Lung (tissue), 11 donors: ENCODE measurements at regions not wholly inside any gene's neighbourhood (a gene's known extent, or its start where the extent isn't known, plus 50 kb on each side); places are given as distances from the start of the nearest gene placed in this dataset.

Source experiments
- ATAC-seq: fragments of 200-7000 bp; cut with Tn5 transposase; one replicate; pipeline ENCODE4 v1.9.1; 2020; ENCODE audit warnings: moderate number of reproducible peaks; ENCODE audit not compliant: insufficient read depth, low FRiP score
- DNase-seq, 3 donors: peaks; one replicate each; pipeline ENCODE4 v3.0.0-alpha.2; 2013 to 2017
- H3K27ac ChIP-seq, 2 donors: one replicate each; pipeline ENCODE4 v1.5.1; 2013; ENCODE audit warnings: mild to moderate bottlenecking in 2 of 2, moderate library complexity in 2 of 2, control low read depth in 1 of 2, inconsistent platforms in 1 of 2, low read depth in 1 of 2, low read length in 1 of 2
- H3K27me3 ChIP-seq, 3 donors: one replicate each; pipeline ENCODE4 v1.5.1; 2013; ENCODE audit warnings: low read length in 2 of 3; ENCODE audit not compliant: control insufficient read depth in 3 of 3, insufficient read depth in 3 of 3
- H3K36me3 ChIP-seq, 4 donors: one replicate each; pipeline ENCODE4 v1.5.1; 2013; ENCODE audit warnings: low read length in 4 of 4, mild to moderate bottlenecking in 1 of 4, moderate library complexity in 1 of 4; ENCODE audit not compliant: control insufficient read depth in 4 of 4, insufficient read depth in 4 of 4
- H3K4me1 ChIP-seq, 5 donors: one replicate each; pipeline ENCODE4 v1.5.1; 2013; ENCODE audit warnings: low read length in 5 of 5, mild to moderate bottlenecking in 2 of 5, moderate library complexity in 1 of 5; ENCODE audit not compliant: control insufficient read depth in 5 of 5, insufficient read depth in 5 of 5
- H3K4me3 ChIP-seq: one replicate; pipeline ENCODE4 v1.5.1; 2013; ENCODE audit warnings: mild to moderate bottlenecking, control low read depth, moderate library complexity
- H3K9ac ChIP-seq, 2 donors: one replicate each; pipeline ENCODE4 v1.5.1; 2013; ENCODE audit warnings: low read length in 2 of 2, control low read depth in 1 of 2; ENCODE audit not compliant: insufficient read depth in 1 of 2
- H3K9me3 ChIP-seq, 4 donors: one replicate each; pipeline ENCODE4 v1.5.1; 2013; ENCODE audit warnings: low read length in 3 of 4, mild to moderate bottlenecking in 1 of 4, moderate library complexity in 1 of 4; ENCODE audit not compliant: control insufficient read depth in 4 of 4, insufficient read depth in 3 of 4
- CTCF ChIP-seq: IDR thresholded peaks from 2 replicates; pipeline ENCODE4 v1.5.1; 2012; ENCODE audit warnings: mild to moderate bottlenecking; ENCODE audit errors: control extremely low read depth, extremely low read depth
- WGBS, 2 donors: extraction: QIAGEN DNeasy Blood & Tissue Kit; methylation state at CpG; one replicate each; pipeline ENCODE4 v1.1.7; 2013; 5-methylcytosine and 5-hydroxymethylcytosine counted together
- donor health status: control.
- donor health status: control.
- donor health status: Bipolar disorder and iron deficiency.
- donor health status: healthy.
- donor health status: DM: yes; HTN: yes; CAD: no.

GRCh38 chr2:176412136-176412535 is 142.9 kb downstream of the MTX2 start:
- Histone ChIP-seq H3K4me1 (peaks cover 0 to 1% (median 0%) of the 10 kb centered on the region in 5 donors), H3K36me3 (no peaks in the 10 kb centered on the region), H3K4me3 (no peak overlapping the region), H3K9me3 (no peaks in the 10 kb centered on the region), H3K27me3 (no peaks in the 10 kb centered on the region), H3K27ac (no peak overlapping the region), H3K9ac (no peak overlapping the region)
- no peak for TF ChIP-seq CTCF
- ATAC-seq: no peak
- no peak for DNase-seq

DNA sequence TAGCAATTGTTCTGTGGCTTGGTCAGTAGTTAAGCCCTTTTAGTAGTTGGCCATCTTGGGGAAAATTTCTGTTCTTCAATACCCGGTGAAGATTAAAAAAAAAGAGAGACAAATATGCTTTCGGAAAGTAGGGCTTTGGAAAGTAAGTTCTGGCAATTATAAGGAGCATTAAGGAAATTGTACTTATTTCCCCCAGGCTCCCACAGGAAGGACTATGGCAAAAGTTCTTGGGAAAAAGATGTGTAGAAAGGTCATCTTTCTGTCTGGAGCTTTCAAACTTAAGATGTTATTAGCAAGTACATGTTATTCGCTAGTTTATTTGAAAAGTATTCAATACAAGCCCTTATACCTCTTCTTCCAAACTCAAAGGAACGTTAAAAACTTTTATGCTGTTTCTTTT is 144.5 kb downstream of the MTX2 start:
- H3K9ac ChIP-seq: no peak overlapping the region
- 84 to 90% methylated on average over 4 of the region's 4 CpGs for WGBS, 2 donors
- H3K4me1 ChIP-seq: peaks cover 0 to 1% (median 0%) of the 10 kb centered on the region in 5 donors
- H3K27ac ChIP-seq: no peak overlapping the region
- no peak for ATAC-seq
- H3K27me3 ChIP-seq: no peaks in the 10 kb centered on the region
- H3K36me3 ChIP-seq: no peaks in the 10 kb centered on the region
- H3K9me3 ChIP-seq: no peaks in the 10 kb centered on the region
- DNase-seq: no peak
- no peak overlapping the region for H3K4me3 ChIP-seq
- no peak for TF ChIP-seq CTCF

DNA sequence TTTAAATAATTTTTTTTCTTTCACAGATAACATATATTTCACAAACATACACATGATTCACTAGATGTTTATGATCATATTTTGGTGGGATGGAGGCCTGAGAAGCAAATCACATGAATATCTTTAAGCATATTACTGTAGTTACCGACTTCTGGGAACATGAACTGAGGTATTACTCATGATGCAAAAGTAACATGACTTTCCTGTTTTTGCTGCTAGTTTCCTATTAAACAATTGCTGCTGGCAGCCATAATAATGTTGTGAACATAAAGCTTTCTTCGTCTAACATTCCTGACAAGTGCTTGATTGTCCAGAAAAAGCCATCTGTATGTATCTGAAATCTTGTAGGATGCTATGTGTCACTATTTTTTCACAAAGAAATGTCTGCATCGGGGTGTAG is 145.4 kb downstream of the MTX2 start:
- Histone ChIP-seq H3K27ac (no peak overlapping the region), H3K27me3 (no peaks in the 10 kb centered on the region), H3K4me3 (no peak overlapping the region), H3K9me3 (no peaks in the 10 kb centered on the region), H3K4me1 (peaks cover 0 to 1% (median 0%) of the 10 kb centered on the region in 5 donors), H3K9ac (no peak overlapping the region), H3K36me3 (no peaks in the 10 kb centered on the region)
- ATAC-seq: no peak
- no peak for TF ChIP-seq CTCF
- DNase-seq: no peak
- 67 to 85% methylated on average over 3 of the region's 3 CpGs for WGBS, 2 donors

DNA sequence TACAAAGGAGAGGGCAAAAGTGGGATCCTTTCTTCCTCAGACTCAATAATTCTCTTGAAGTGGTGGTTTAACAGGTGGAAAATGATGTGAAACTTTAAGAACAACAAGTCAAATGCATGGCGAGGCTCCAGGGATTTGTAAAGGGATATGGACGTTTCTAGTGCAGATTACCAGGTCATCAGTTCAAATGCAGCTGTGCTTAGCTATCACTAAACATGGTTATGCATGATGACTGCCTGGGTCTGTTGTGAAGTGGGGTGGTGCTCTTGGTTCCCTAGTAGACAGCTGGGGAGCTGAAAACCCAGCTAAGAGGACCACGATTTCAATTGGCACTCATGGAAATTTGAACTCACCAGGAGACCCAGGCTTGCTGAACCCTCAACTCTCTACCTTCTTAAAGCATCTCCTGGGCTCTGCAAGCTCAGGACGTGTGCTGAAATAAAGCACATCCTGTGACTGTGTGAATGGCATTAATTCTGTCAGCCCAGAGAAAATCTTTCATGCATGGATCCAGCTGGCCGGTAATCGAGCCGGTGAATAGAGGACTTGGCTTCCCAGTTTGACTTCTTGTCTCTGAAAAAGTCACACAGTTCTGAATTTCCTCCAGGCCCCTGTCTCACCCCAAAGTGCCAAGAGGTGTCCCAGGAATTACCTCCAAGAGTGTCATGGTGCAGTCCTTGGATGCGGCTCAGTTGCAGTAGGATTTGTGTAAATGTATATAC is 146.1 kb downstream of the MTX2 start:
- H3K4me1 ChIP-seq: peaks cover 0 to 1% (median 0%) of the 10 kb centered on the region in 5 donors
- WGBS, 2 donors: 77 to 85% methylated on average over 8 of the region's 8 CpGs
- DNase-seq (no peak), ATAC-seq (no peak)
- H3K9ac ChIP-seq: no peak overlapping the region
- no peaks in the 10 kb centered on the region for H3K9me3 ChIP-seq
- no peak overlapping the region for H3K4me3 ChIP-seq
- no peaks in the 10 kb centered on the region for H3K36me3 ChIP-seq
- TF ChIP-seq CTCF: no peak
- no peak overlapping the region for H3K27ac ChIP-seq
- H3K27me3 ChIP-seq: no peaks in the 10 kb centered on the region
